H9 (cell line): ENCODE measurements at regions not wholly inside any gene's neighbourhood (a gene's known extent, or its start where the extent isn't known, plus 50 kb on each side); places are given as distances from the start of the nearest gene placed in this dataset.

Experiments
- DNase-seq: peaks from one replicate; pipeline ENCODE4 v3.0.0-alpha.2; 2017
- H2AFZ ChIP-seq: one replicate; pipeline ENCODE4 v1.6.1; 2013; ENCODE audit warnings: mild to moderate bottlenecking, low read length, control low read depth, moderate library complexity
- H2AK5ac ChIP-seq: 2 replicates; pipeline ENCODE4 v1.6.1; 2013; ENCODE audit warnings: low read length, control low read depth, mixed read lengths; ENCODE audit not compliant: insufficient read length
- H2BK120ac ChIP-seq: one replicate; pipeline ENCODE4 v1.6.1; 2013; ENCODE audit warnings: low read depth, mild to moderate bottlenecking, low read length, control low read depth, inconsistent platforms; ENCODE audit not compliant: poor library complexity, severe bottlenecking
- H2BK12ac ChIP-seq: 2 replicates; pipeline ENCODE4 v1.6.1; 2013; ENCODE audit warnings: low read length, control low read depth, mixed read lengths, low read depth; ENCODE audit not compliant: insufficient read length
- H2BK15ac ChIP-seq: 2 replicates; pipeline ENCODE4 v1.6.1; 2013; ENCODE audit warnings: low read depth, low read length, control low read depth
- H2BK20ac ChIP-seq: one replicate; pipeline ENCODE4 v1.6.1; 2013; ENCODE audit warnings: low read depth, mild to moderate bottlenecking, low read length, control low read depth, inconsistent platforms; ENCODE audit not compliant: poor library complexity, severe bottlenecking
- H2BK5ac ChIP-seq: 2 replicates; pipeline ENCODE4 v1.6.1; 2013; ENCODE audit warnings: low read length, control low read depth, mixed read lengths; ENCODE audit not compliant: insufficient read length
- H3K14ac ChIP-seq: 2 replicates; pipeline ENCODE4 v1.6.1; 2013; ENCODE audit warnings: low read length, control low read depth; ENCODE audit not compliant: insufficient read depth
- H3K18ac ChIP-seq: 2 replicates; pipeline ENCODE4 v1.6.1; 2013; ENCODE audit warnings: low read depth, mild to moderate bottlenecking, mixed read lengths, low read length, control low read depth; ENCODE audit not compliant: insufficient read length
- H3K23ac ChIP-seq: 2 replicates; pipeline ENCODE4 v1.6.1; 2013; ENCODE audit warnings: low read length, control low read depth, mixed read lengths, low read depth; ENCODE audit not compliant: insufficient read length
- H3K23me2 ChIP-seq: 2 replicates; pipeline ENCODE4 v1.6.1; 2013; ENCODE audit warnings: low read depth, mild to moderate bottlenecking, mixed read lengths, low read length, control low read depth; ENCODE audit not compliant: insufficient read length, poor library complexity, severe bottlenecking
- H3K27ac ChIP-seq: 2 replicates; pipeline ENCODE4 v1.5.1; 2013; ENCODE audit warnings: low read length, control low read depth, mixed read lengths, low read depth; ENCODE audit not compliant: insufficient read length
- H3K27me3 ChIP-seq: 2 replicates; pipeline ENCODE4 v1.6.1; 2013; ENCODE audit warnings: low read length, control low read depth, inconsistent platforms; ENCODE audit not compliant: insufficient read depth
- H3K4ac ChIP-seq: 2 replicates; pipeline ENCODE4 v1.6.1; 2013; ENCODE audit warnings: low read depth, mild to moderate bottlenecking, control low read depth, inconsistent platforms, low read length, moderate library complexity
- H3K4me1 ChIP-seq: 2 replicates; pipeline ENCODE4 v1.6.1; 2013; ENCODE audit warnings: low read length, control low read depth, inconsistent platforms; ENCODE audit not compliant: insufficient read depth
- H3K4me2 ChIP-seq: 2 replicates; pipeline ENCODE4 v1.6.1; 2013; ENCODE audit warnings: low read length, control low read depth, mixed read lengths; ENCODE audit not compliant: insufficient read length, insufficient read depth
- H3K56ac ChIP-seq: 2 replicates; pipeline ENCODE4 v1.6.1; 2013; ENCODE audit warnings: low read depth, mild to moderate bottlenecking, mixed read lengths, low read length, control low read depth; ENCODE audit not compliant: insufficient read length
- H3K79me1 ChIP-seq: 2 replicates; pipeline ENCODE4 v1.6.1; 2013; ENCODE audit warnings: low read depth, mild to moderate bottlenecking, moderate library complexity, low read length, control low read depth, inconsistent platforms; ENCODE audit not compliant: insufficient read depth, poor library complexity, severe bottlenecking
- H3K79me2 ChIP-seq: 2 replicates; pipeline ENCODE4 v1.6.1; 2013; ENCODE audit warnings: low read length, control low read depth, inconsistent platforms; ENCODE audit not compliant: insufficient read depth
- H3K9ac ChIP-seq: 2 replicates; pipeline ENCODE4 v1.6.1; 2013; ENCODE audit warnings: low read length, control low read depth, mixed read lengths; ENCODE audit not compliant: insufficient read length; ENCODE audit errors: extremely low read depth
- H3K9me3 ChIP-seq: one replicate; pipeline ENCODE4 v1.6.1; 2013; ENCODE audit warnings: low read depth, low read length, inconsistent platforms; ENCODE audit not compliant: control insufficient read depth
- H3T11ph ChIP-seq: one replicate; pipeline ENCODE4 v1.6.1; 2013; ENCODE audit warnings: mild to moderate bottlenecking, low read length, control low read depth, inconsistent platforms
- H4K20me1 ChIP-seq: one replicate; pipeline ENCODE4 v1.6.1; 2013; ENCODE audit not compliant: control insufficient read depth, insufficient read length, insufficient read depth
- H4K5ac ChIP-seq: 2 replicates; pipeline ENCODE4 v1.6.1; 2013; ENCODE audit warnings: low read depth, mild to moderate bottlenecking, mixed read lengths, low read length, control low read depth; ENCODE audit not compliant: insufficient read length
- H4K8ac ChIP-seq: replicated peaks from 2 replicates; pipeline ENCODE4 v1.6.1; 2013; ENCODE audit warnings: low read length, control low read depth, mixed read lengths, low read depth; ENCODE audit not compliant: insufficient read length
- H4K91ac ChIP-seq: 2 replicates; pipeline ENCODE4 v1.6.1; 2013; ENCODE audit warnings: low read depth, mild to moderate bottlenecking, moderate library complexity, mixed read lengths, low read length, control low read depth; ENCODE audit not compliant: insufficient read length
- H3K27ac Mint-ChIP-seq, 3 experiments: 2 replicates in 2 of 3; 3 replicates in 1 of 3; pipeline ENCODE4 v1.8.0; 2020 to 2021; ENCODE audit warnings: mixed read lengths in 3 of 3, mild to moderate bottlenecking in 1 of 3, moderate library complexity in 1 of 3
- H3K27me3 Mint-ChIP-seq: 2 replicates; pipeline ENCODE4 v1.8.0; 2021; ENCODE audit warnings: low read depth, mild to moderate bottlenecking, moderate library complexity, mixed read lengths
- H3K36me3 Mint-ChIP-seq, 3 experiments: 2 replicates in 2 of 3; 3 replicates in 1 of 3; pipeline ENCODE4 v1.8.0; 2020 to 2021; ENCODE audit warnings: low read depth in 3 of 3, mixed read lengths in 3 of 3; ENCODE audit not compliant: insufficient read depth in 1 of 3
- H3K4me1 Mint-ChIP-seq, 2 experiments: 2 replicates each; pipeline ENCODE4 v1.8.0; 2020; ENCODE audit warnings: mixed read lengths in 2 of 2
- H3K4me3 Mint-ChIP-seq, 2 experiments: 2 replicates in 1 of 2; 3 replicates in 1 of 2; pipeline ENCODE4 v1.8.0; 2020 to 2021; ENCODE audit warnings: mild to moderate bottlenecking in 2 of 2, mixed read lengths in 2 of 2, moderate library complexity in 1 of 2
- H3K9me3 Mint-ChIP-seq, 2 experiments: 2 replicates in 1 of 2; 3 replicates in 1 of 2; pipeline ENCODE4 v1.8.0; 2020; ENCODE audit warnings: mild to moderate bottlenecking in 2 of 2, mixed read lengths in 2 of 2, moderate library complexity in 1 of 2
- CTCF ChIP-seq: fragments of 200-600 bp; sonication (generic); conservative IDR thresholded peaks from 3 replicates; pipeline ENCODE4 v1.8.0; 2021; ENCODE audit warnings: antibody characterized with exemption, mild to moderate bottlenecking
- WGBS: extraction: QIAGEN DNeasy Blood & Tissue Kit; methylation state at CpG from one replicate; pipeline ENCODE4 v1.1.7; 2013; ENCODE audit warnings: missing lambda C conversion rate, low lambda C conversion rate, mixed read lengths; ENCODE audit not compliant: insufficient read length; ENCODE audit errors: extremely low coverage; 5-methylcytosine and 5-hydroxymethylcytosine counted together

- H4K8ac ChIP-seq: no peak overlapping the region
- H3K4me1 ChIP-seq: no peaks in the 10 kb centered on the region; the same call in 1 of the 2 replicates
- no peak overlapping the region for H2BK5ac ChIP-seq
- H2BK20ac ChIP-seq: no peak overlapping the region
- no peaks in the 10 kb centered on the region for H3K27me3 ChIP-seq
- no peaks in the 10 kb centered on the region for H3K79me1 ChIP-seq
- H3K23ac ChIP-seq: no peak overlapping the region
- no peak overlapping the region for H4K5ac ChIP-seq
- H4K20me1 ChIP-seq: no peaks in the 10 kb centered on the region
- Mint-ChIP-seq H3K4me1 (peaks cover 20 to 28% of the 10 kb centered on the region in 2 experiments), H3K27me3 (peaks cover 3% of the 10 kb centered on the region; the same call in 1 of the 2 replicates), H3K4me3 (no peak overlapping the region), H3K27ac (no peak overlapping the region), H3K9me3 (peaks cover 44 to 48% of the 10 kb centered on the region in 2 experiments), H3K36me3 (no peaks in the 10 kb centered on the region)
- no peak overlapping the region for H3K9ac ChIP-seq
- no peak overlapping the region for H2AK5ac ChIP-seq
- H3K4ac ChIP-seq: no peak overlapping the region
- no peak overlapping the region for H3T11ph ChIP-seq
- H3K56ac ChIP-seq: no peak overlapping the region
- no peak overlapping the region for H2BK12ac ChIP-seq
- H3K79me2 ChIP-seq: no peaks in the 10 kb centered on the region
- H2BK15ac ChIP-seq: no peak overlapping the region
- H3K9me3 ChIP-seq: no peaks in the 10 kb centered on the region
- no peak overlapping the region for H3K4me2 ChIP-seq
- no peak for TF ChIP-seq CTCF
- H2AFZ ChIP-seq: no peak overlapping the region
- no peak overlapping the region for H3K14ac ChIP-seq
- H2BK120ac ChIP-seq: no peak overlapping the region
- no peak overlapping the region for H4K91ac ChIP-seq
- no CpG with 5 or more reads among the region's 2 CpGs for WGBS
- no peaks in the 10 kb centered on the region for H3K23me2 ChIP-seq
- H3K18ac ChIP-seq: no peak overlapping the region
- DNase-seq: no peak
- no peak overlapping the region for H3K27ac ChIP-seq
These were observed 101.3 kb upstream of the MAGEB16 start for GRCh38 chrX:35696760-35697234.
